ACC112 (cell line): ENCODE measurements at regions not wholly inside any gene's neighbourhood (a gene's known extent, or its start where the extent isn't known, plus 50 kb on each side); places are given as distances from the start of the nearest gene placed in this dataset.

Experiments
- H2AFZ ChIP-seq: fragments of 200-600 bp; sonication (generic); one replicate; pipeline ENCODE4 v1.6.0; 2017; ENCODE audit warnings: antibody characterized with exemption, low read length; ENCODE audit not compliant: unreplicated experiment
- H3K27ac ChIP-seq: fragments of 200-600 bp; sonication (generic); 2 replicates; pipeline ENCODE4 v1.5.1; 2014; ENCODE audit warnings: low read depth, mild to moderate bottlenecking, antibody characterized with exemption, low read length, moderate library complexity
- H3K27me3 ChIP-seq: fragments of 200-600 bp; sonication (generic); 2 replicates; pipeline ENCODE4 v1.6.1; 2014; ENCODE audit warnings: mild to moderate bottlenecking, antibody characterized with exemption, low read length, moderate library complexity, mixed read lengths; ENCODE audit not compliant: insufficient read depth
- H3K36me3 ChIP-seq: fragments of 200-600 bp; sonication (generic); 2 replicates; pipeline ENCODE4 v1.6.1; 2016; ENCODE audit warnings: mild to moderate bottlenecking, antibody characterized with exemption, low read length, moderate library complexity, mixed read lengths; ENCODE audit not compliant: insufficient read depth
- H3K4me1 ChIP-seq: fragments of 200-600 bp; sonication (generic); one replicate; pipeline ENCODE4 v1.6.1; 2016; ENCODE audit warnings: low read length, mixed read lengths; ENCODE audit not compliant: insufficient read depth, unreplicated experiment, control insufficient read depth
- H3K4me3 ChIP-seq: fragments of 200-600 bp; sonication (generic); 2 replicates; pipeline ENCODE4 v1.5.1; 2014; ENCODE audit warnings: mild to moderate bottlenecking, low read depth, low read length
- H3K79me2 ChIP-seq: fragments of 200-600 bp; sonication (generic); one replicate; pipeline ENCODE4 v1.6.0; 2016; ENCODE audit warnings: low read length; ENCODE audit not compliant: control insufficient read depth, unreplicated experiment, insufficient read depth

GRCh38 chr2:155209696-155210450 is 511.4 kb downstream of the KCNJ3 start:
- Histone ChIP-seq H3K79me2 (no peaks in the 10 kb centered on the region), H3K36me3 (no peaks in the 10 kb centered on the region), H3K4me3 (no peak overlapping the region), H3K27ac (no peak overlapping the region), H2AFZ (no peak overlapping the region), H3K27me3 (0 out of 2 replicates have a peak, but pooled peaks cover 3% of the 10 kb centered on the region), H3K4me1 (no peaks in the 10 kb centered on the region)

- no peak overlapping the region for H2AFZ ChIP-seq
Measured at GRCh38 chr2:155203178-155203577, 504.7 kb downstream of the KCNJ3 start.

GRCh38 chr2:155200753-155201152 is 502.3 kb downstream of the KCNJ3 start:
- Histone ChIP-seq H2AFZ (no peak overlapping the region), H3K4me3 (no peak overlapping the region), H3K79me2 (no peaks in the 10 kb centered on the region), H3K27ac (no peak overlapping the region), H3K36me3 (no peaks in the 10 kb centered on the region), H3K27me3 (no peaks in the 10 kb centered on the region), H3K4me1 (no peaks in the 10 kb centered on the region)

More at GRCh38 chr2:155203178-155203577, 504.7 kb downstream of the KCNJ3 start:
- H3K36me3 ChIP-seq, result no peaks in the 10 kb centered on the region
- H3K4me3 ChIP-seq, result no peak overlapping the region
- H3K79me2 ChIP-seq, result no peaks in the 10 kb centered on the region
- no peaks in the 10 kb centered on the region for H3K27me3 ChIP-seq
- H3K4me1 ChIP-seq, result no peaks in the 10 kb centered on the region
- no peak overlapping the region for H3K27ac ChIP-seq

- Histone ChIP-seq H3K79me2 (no peaks in the 10 kb centered on the region), H3K4me1 (no peaks in the 10 kb centered on the region), H3K27ac (no peak overlapping the region), H2AFZ (no peak overlapping the region), H3K4me3 (no peak overlapping the region), H3K36me3 (no peaks in the 10 kb centered on the region), H3K27me3 (no peaks in the 10 kb centered on the region)
Measured at GRCh38 chr2:155190342-155190741, 491.8 kb downstream of the KCNJ3 start.

GRCh38 chr2:155178921-155179320 is 480.4 kb downstream of the KCNJ3 start:
- no peak overlapping the region for H2AFZ ChIP-seq

GRCh38 chr2:155176345-155176744 is 477.9 kb downstream of the KCNJ3 start:
- H2AFZ ChIP-seq, result no peak overlapping the region
- no peaks in the 10 kb centered on the region for H3K36me3 ChIP-seq
- no peaks in the 10 kb centered on the region for H3K4me1 ChIP-seq
- H3K4me3 ChIP-seq, result no peak overlapping the region
- no peak overlapping the region for H3K27ac ChIP-seq
- no peaks in the 10 kb centered on the region for H3K79me2 ChIP-seq
- no peaks in the 10 kb centered on the region for H3K27me3 ChIP-seq

More at GRCh38 chr2:155178921-155179320, 480.4 kb downstream of the KCNJ3 start:
- Histone ChIP-seq H3K4me3 (no peak overlapping the region), H3K4me1 (no peaks in the 10 kb centered on the region), H3K27ac (no peak overlapping the region), H3K36me3 (no peaks in the 10 kb centered on the region), H3K27me3 (no peaks in the 10 kb centered on the region), H3K79me2 (no peaks in the 10 kb centered on the region)

GRCh38 chr2:155169317-155169716 is 470.8 kb downstream of the KCNJ3 start:
- H3K36me3 ChIP-seq, result no peaks in the 10 kb centered on the region
- H3K27ac ChIP-seq, result no peak overlapping the region
- no peaks in the 10 kb centered on the region for H3K79me2 ChIP-seq
- H3K27me3 ChIP-seq, result no peaks in the 10 kb centered on the region
- no peak overlapping the region for H2AFZ ChIP-seq
- H3K4me3 ChIP-seq, result no peak overlapping the region
- H3K4me1 ChIP-seq, result no peaks in the 10 kb centered on the region

GRCh38 chr2:155162494-155162893 is 464.0 kb downstream of the KCNJ3 start:
- Histone ChIP-seq H3K27me3 (no peaks in the 10 kb centered on the region), H3K4me1 (no peaks in the 10 kb centered on the region)

GRCh38 chr2:155161314-155161713 is 462.8 kb downstream of the KCNJ3 start:
- Histone ChIP-seq H2AFZ (no peak overlapping the region), H3K79me2 (no peaks in the 10 kb centered on the region), H3K4me1 (no peaks in the 10 kb centered on the region), H3K27me3 (no peaks in the 10 kb centered on the region), H3K4me3 (no peak overlapping the region), H3K36me3 (no peaks in the 10 kb centered on the region), H3K27ac (no peak overlapping the region)

More at GRCh38 chr2:155162494-155162893, 464.0 kb downstream of the KCNJ3 start:
- Histone ChIP-seq H3K36me3 (no peaks in the 10 kb centered on the region), H3K27ac (no peak overlapping the region), H3K4me3 (no peak overlapping the region), H2AFZ (no peak overlapping the region), H3K79me2 (no peaks in the 10 kb centered on the region)

GRCh38 chr2:155157711-155158110 is 459.2 kb downstream of the KCNJ3 start:
- H3K36me3 ChIP-seq, result no peaks in the 10 kb centered on the region
- no peaks in the 10 kb centered on the region for H3K27me3 ChIP-seq
- no peak overlapping the region for H3K27ac ChIP-seq
- H3K79me2 ChIP-seq, result no peaks in the 10 kb centered on the region
- no peak overlapping the region for H3K4me3 ChIP-seq
- H2AFZ ChIP-seq, result no peak overlapping the region
- no peaks in the 10 kb centered on the region for H3K4me1 ChIP-seq

- no peaks in the 10 kb centered on the region for H3K36me3 ChIP-seq
- no peak overlapping the region for H3K27ac ChIP-seq
- H3K4me3 ChIP-seq, result no peak overlapping the region
- H2AFZ ChIP-seq, result no peak overlapping the region
- H3K4me1 ChIP-seq, result no peaks in the 10 kb centered on the region
- no peaks in the 10 kb centered on the region for H3K27me3 ChIP-seq
- H3K79me2 ChIP-seq, result no peaks in the 10 kb centered on the region
Measured at GRCh38 chr2:155157065-155157464, 458.6 kb downstream of the KCNJ3 start.
